H1 (cell line): ENCODE measurements at regions not wholly inside any gene's neighbourhood (a gene's known extent, or its start where the extent isn't known, plus 50 kb on each side); places are given as distances from the start of the nearest gene placed in this dataset.

Source experiments
- CTCF ChIP-seq, 3 experiments: IDR thresholded peaks; 1 replicate in 2 of 3; 2 replicates in 1 of 3; pipeline versions ENCODE4 v1.5.1 to v1.6.1; 2011; ENCODE audit warnings: low read length in 3 of 3, mild to moderate bottlenecking in 3 of 3, inconsistent platforms in 2 of 3, low read depth in 1 of 3, moderate library complexity in 1 of 3; ENCODE audit not compliant: insufficient read depth in 1 of 3; ENCODE audit errors: control extremely low read depth in 1 of 3
- GTF2F1 ChIP-seq: IDR thresholded peaks from 2 replicates; pipeline ENCODE4 v1.6.1; 2012; ENCODE audit warnings: low read depth, low read length, improper control_type of control experiment, borderline replicate concordance
- SIX5 ChIP-seq: IDR thresholded peaks from 2 replicates; pipeline ENCODE4 v1.6.1; 2011; ENCODE audit warnings: mild to moderate bottlenecking, low read depth, low read length
- ZNF274 ChIP-seq: IDR thresholded peaks from 2 replicates; pipeline ENCODE4 v1.7.0; 2012; ENCODE audit warnings: low read length, borderline replicate concordance; ENCODE audit errors: extremely low read depth
- TF ChIP-seq, protein P1 (sequence below): fragments of 300-600 bp; sonication (generic); IDR thresholded peaks from 2 replicates; pipeline ENCODE4 v1.7.1; 2012; ENCODE audit warnings: low read length, moderate library complexity, mild to moderate bottlenecking, inconsistent platforms; ENCODE audit not compliant: insufficient replicate concordance

DNA sequence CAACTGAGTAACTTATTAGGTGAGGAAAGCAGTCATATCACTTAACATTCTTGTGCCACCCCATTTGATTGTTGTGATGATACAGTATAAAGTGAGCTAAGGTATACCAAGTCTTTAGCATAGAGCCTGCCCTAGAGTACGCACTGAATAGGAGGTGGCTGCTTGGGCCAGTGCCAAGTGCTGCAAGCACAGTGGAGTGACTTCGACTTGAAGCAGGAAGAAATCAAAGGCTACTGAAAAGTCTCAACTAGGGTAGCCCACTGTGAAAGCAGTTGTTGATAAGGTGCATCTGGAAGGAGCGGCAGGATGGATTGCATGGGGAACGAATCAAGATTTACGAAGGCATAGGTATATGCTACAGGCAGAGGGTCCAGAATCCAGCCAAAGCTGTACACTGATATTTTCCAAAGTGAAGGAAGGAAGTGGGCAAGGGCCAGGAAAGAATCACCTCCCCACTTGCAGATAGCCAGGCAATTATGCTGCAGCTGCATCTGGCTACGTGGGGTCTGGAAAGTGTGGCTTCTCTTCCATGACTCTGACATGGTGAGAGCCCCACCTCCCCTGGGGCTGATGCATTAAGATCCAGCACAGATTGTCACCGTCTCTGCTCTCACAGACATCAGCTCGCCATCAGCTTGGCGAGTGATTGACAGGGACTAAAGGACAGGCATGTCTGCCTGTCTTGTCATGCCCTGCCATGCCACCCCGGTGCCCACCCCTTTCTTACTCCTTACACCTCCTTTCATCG lies 287.0 kb upstream of the PLXNA2 start (continued):
- TF ChIP-seq, protein P1, sequence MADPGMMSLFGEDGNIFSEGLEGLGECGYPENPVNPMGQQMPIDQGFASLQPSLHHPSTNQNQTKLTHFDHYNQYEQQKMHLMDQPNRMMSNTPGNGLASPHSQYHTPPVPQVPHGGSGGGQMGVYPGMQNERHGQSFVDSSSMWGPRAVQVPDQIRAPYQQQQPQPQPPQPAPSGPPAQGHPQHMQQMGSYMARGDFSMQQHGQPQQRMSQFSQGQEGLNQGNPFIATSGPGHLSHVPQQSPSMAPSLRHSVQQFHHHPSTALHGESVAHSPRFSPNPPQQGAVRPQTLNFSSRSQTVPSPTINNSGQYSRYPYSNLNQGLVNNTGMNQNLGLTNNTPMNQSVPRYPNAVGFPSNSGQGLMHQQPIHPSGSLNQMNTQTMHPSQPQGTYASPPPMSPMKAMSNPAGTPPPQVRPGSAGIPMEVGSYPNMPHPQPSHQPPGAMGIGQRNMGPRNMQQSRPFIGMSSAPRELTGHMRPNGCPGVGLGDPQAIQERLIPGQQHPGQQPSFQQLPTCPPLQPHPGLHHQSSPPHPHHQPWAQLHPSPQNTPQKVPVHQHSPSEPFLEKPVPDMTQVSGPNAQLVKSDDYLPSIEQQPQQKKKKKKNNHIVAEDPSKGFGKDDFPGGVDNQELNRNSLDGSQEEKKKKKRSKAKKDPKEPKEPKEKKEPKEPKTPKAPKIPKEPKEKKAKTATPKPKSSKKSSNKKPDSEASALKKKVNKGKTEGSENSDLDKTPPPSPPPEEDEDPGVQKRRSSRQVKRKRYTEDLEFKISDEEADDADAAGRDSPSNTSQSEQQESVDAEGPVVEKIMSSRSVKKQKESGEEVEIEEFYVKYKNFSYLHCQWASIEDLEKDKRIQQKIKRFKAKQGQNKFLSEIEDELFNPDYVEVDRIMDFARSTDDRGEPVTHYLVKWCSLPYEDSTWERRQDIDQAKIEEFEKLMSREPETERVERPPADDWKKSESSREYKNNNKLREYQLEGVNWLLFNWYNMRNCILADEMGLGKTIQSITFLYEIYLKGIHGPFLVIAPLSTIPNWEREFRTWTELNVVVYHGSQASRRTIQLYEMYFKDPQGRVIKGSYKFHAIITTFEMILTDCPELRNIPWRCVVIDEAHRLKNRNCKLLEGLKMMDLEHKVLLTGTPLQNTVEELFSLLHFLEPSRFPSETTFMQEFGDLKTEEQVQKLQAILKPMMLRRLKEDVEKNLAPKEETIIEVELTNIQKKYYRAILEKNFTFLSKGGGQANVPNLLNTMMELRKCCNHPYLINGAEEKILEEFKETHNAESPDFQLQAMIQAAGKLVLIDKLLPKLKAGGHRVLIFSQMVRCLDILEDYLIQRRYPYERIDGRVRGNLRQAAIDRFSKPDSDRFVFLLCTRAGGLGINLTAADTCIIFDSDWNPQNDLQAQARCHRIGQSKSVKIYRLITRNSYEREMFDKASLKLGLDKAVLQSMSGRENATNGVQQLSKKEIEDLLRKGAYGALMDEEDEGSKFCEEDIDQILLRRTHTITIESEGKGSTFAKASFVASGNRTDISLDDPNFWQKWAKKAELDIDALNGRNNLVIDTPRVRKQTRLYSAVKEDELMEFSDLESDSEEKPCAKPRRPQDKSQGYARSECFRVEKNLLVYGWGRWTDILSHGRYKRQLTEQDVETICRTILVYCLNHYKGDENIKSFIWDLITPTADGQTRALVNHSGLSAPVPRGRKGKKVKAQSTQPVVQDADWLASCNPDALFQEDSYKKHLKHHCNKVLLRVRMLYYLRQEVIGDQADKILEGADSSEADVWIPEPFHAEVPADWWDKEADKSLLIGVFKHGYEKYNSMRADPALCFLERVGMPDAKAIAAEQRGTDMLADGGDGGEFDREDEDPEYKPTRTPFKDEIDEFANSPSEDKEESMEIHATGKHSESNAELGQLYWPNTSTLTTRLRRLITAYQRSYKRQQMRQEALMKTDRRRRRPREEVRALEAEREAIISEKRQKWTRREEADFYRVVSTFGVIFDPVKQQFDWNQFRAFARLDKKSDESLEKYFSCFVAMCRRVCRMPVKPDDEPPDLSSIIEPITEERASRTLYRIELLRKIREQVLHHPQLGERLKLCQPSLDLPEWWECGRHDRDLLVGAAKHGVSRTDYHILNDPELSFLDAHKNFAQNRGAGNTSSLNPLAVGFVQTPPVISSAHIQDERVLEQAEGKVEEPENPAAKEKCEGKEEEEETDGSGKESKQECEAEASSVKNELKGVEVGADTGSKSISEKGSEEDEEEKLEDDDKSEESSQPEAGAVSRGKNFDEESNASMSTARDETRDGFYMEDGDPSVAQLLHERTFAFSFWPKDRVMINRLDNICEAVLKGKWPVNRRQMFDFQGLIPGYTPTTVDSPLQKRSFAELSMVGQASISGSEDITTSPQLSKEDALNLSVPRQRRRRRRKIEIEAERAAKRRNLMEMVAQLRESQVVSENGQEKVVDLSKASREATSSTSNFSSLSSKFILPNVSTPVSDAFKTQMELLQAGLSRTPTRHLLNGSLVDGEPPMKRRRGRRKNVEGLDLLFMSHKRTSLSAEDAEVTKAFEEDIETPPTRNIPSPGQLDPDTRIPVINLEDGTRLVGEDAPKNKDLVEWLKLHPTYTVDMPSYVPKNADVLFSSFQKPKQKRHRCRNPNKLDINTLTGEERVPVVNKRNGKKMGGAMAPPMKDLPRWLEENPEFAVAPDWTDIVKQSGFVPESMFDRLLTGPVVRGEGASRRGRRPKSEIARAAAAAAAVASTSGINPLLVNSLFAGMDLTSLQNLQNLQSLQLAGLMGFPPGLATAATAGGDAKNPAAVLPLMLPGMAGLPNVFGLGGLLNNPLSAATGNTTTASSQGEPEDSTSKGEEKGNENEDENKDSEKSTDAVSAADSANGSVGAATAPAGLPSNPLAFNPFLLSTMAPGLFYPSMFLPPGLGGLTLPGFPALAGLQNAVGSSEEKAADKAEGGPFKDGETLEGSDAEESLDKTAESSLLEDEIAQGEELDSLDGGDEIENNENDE: no peak
- TF ChIP-seq CTCF (IDR thresholded peaks at IDR 0.05; ENCODE audit: control extremely low read depth in 1 of 3, insufficient read depth in 1 of 3, low read depth in 1 of 3, low read length in 3 of 3) (no peak), ZNF274 (no peak), SIX5 (no peak), GTF2F1 (no peak)
